Tibial nerve (tissue), 4 donors: ENCODE measurements at regions not wholly inside any gene's neighbourhood (a gene's known extent, or its start where the extent isn't known, plus 50 kb on each side); places are given as distances from the start of the nearest gene placed in this dataset.
"Not testable (repeated sequence)": the region's sequence is repeated elsewhere in the genome, so short reads cannot be mapped to it uniquely, and the experiment has no call there.

Experiments used
- DNase-seq, 2 donors: peaks; one replicate each; pipeline ENCODE4 v3.0.0-alpha.2; 2019; ENCODE audit warnings: low spot score in 2 of 2
- H3K27ac ChIP-seq, 4 donors: fragments of 200-600 bp; sonication (generic) in 3 of 4; one replicate each; pipeline ENCODE4 v1.5.1; 2017 to 2019; ENCODE audit warnings: mild to moderate bottlenecking in 1 of 4
- H3K27me3 ChIP-seq, 2 donors: fragments of 200-600 bp; sonication (generic) in 1 of 2; one replicate each; pipeline versions ENCODE4 v1.5.1 to v1.6.0; 2017 to 2019
- H3K36me3 ChIP-seq, 3 donors: fragments of 200-600 bp; sonication (generic); one replicate each; pipeline ENCODE4 v1.5.1; 2018 to 2019
- H3K4me1 ChIP-seq, 4 donors: fragments of 200-600 bp; sonication (generic) in 3 of 4; one replicate each; pipeline ENCODE4 v1.5.1; 2017 to 2019
- H3K4me3 ChIP-seq, 4 donors: fragments of 200-600 bp; sonication (generic) in 3 of 4; one replicate each; pipeline ENCODE4 v1.5.1; 2017 to 2019; ENCODE audit warnings: mild to moderate bottlenecking in 1 of 4, moderate library complexity in 1 of 4
- H3K9me3 ChIP-seq, 4 donors: fragments of 200-600 bp; sonication (generic) in 3 of 4; one replicate each; pipeline ENCODE4 v1.5.1; 2017 to 2019
- EP300 ChIP-seq, 2 donors: sonication (generic); formaldehyde crosslinking; IDR thresholded peaks; one replicate each; pipeline ENCODE4 v1.6.1; 2017; ENCODE audit warnings: antibody characterized with exemption in 2 of 2, mild to moderate bottlenecking in 1 of 2
- POLR2A ChIP-seq, 2 donors: fragments of 450-650 bp; IDR thresholded peaks; one replicate each; pipeline ENCODE4 v1.6.1; 2017; ENCODE audit warnings: antibody characterized with exemption in 2 of 2, mild to moderate bottlenecking in 2 of 2, moderate library complexity in 2 of 2
- WGBS, 2 donors: methylation state at CpG; one replicate each; pipeline ENCODE4 v1.1.5; 2018; 5-methylcytosine and 5-hydroxymethylcytosine counted together
- TF ChIP-seq, protein P1 (sequence below), 5 experiments: fragments of 200-600 bp in 3 of 5; fragments of 450-650 bp in 2 of 5; sonication (generic) in 3 of 5; IDR thresholded peaks; one replicate each; pipeline ENCODE4 v1.5.1; 2016 to 2019; ENCODE audit warnings: antibody characterized with exemption in 5 of 5, mild to moderate bottlenecking in 3 of 5, moderate library complexity in 2 of 5

GRCh38 chr5:127216143-127216542, 74.5 kb upstream of the MEGF10 start:
- DNase-seq, result no peak

GRCh38 chr5:127216898-127217675, 73.5 kb upstream of the MEGF10 start:
- no peaks in the 10 kb centered on the region for H3K36me3 ChIP-seq
- DNase-seq, result no peak
- H3K4me3 ChIP-seq, result no peak overlapping the region
- H3K9me3 ChIP-seq, result peaks cover 0 to 12% (median 0%) of the 10 kb centered on the region in 4 donors
- 87 to 92% methylated on average over 3 of the region's 3 CpGs for WGBS, 2 donors
- TF ChIP-seq, protein P1, sequence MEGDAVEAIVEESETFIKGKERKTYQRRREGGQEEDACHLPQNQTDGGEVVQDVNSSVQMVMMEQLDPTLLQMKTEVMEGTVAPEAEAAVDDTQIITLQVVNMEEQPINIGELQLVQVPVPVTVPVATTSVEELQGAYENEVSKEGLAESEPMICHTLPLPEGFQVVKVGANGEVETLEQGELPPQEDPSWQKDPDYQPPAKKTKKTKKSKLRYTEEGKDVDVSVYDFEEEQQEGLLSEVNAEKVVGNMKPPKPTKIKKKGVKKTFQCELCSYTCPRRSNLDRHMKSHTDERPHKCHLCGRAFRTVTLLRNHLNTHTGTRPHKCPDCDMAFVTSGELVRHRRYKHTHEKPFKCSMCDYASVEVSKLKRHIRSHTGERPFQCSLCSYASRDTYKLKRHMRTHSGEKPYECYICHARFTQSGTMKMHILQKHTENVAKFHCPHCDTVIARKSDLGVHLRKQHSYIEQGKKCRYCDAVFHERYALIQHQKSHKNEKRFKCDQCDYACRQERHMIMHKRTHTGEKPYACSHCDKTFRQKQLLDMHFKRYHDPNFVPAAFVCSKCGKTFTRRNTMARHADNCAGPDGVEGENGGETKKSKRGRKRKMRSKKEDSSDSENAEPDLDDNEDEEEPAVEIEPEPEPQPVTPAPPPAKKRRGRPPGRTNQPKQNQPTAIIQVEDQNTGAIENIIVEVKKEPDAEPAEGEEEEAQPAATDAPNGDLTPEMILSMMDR (IDR thresholded peaks at IDR 0.05), result no peak
- TF ChIP-seq POLR2A (IDR thresholded peaks at IDR 0.05) (no peak), EP300 (IDR thresholded peaks at IDR 0.05) (no peak)
- no peak overlapping the region for H3K27ac ChIP-seq
- H3K27me3 ChIP-seq, result no peaks in the 10 kb centered on the region
- no peaks in the 10 kb centered on the region for H3K4me1 ChIP-seq

More at GRCh38 chr5:127216143-127216542, 74.5 kb upstream of the MEGF10 start:
- WGBS, 2 donors, result 81 to 85% methylated on average over 2 of the region's 2 CpGs
- no peaks in the 10 kb centered on the region for H3K36me3 ChIP-seq
- H3K27me3 ChIP-seq, result no peaks in the 10 kb centered on the region
- H3K27ac ChIP-seq, result no peak overlapping the region
- peaks cover 0 to 12% (median 0%) of the 10 kb centered on the region in 4 donors for H3K9me3 ChIP-seq
- no peaks in the 10 kb centered on the region for H3K4me1 ChIP-seq
- no peak overlapping the region for H3K4me3 ChIP-seq
- TF ChIP-seq, protein P1 (IDR thresholded peaks at IDR 0.05), result no peak
- no peak for TF ChIP-seq POLR2A (IDR thresholded peaks at IDR 0.05)
- TF ChIP-seq EP300 (IDR thresholded peaks at IDR 0.05), result no peak

GRCh38 chr5:127221936-127222335, 68.7 kb upstream of the MEGF10 start:
- whole genome bisulfite sequencing, 2 donors, result 66 to 76% methylated on average over 1 of the region's 1 CpG
- not testable (repeated sequence) for H3K36me3 ChIP-seq, H3K9me3 ChIP-seq, H3K4me3 ChIP-seq, H3K27ac ChIP-seq, DNase-seq, H3K4me1 ChIP-seq, H3K27me3 ChIP-seq

DNA sequence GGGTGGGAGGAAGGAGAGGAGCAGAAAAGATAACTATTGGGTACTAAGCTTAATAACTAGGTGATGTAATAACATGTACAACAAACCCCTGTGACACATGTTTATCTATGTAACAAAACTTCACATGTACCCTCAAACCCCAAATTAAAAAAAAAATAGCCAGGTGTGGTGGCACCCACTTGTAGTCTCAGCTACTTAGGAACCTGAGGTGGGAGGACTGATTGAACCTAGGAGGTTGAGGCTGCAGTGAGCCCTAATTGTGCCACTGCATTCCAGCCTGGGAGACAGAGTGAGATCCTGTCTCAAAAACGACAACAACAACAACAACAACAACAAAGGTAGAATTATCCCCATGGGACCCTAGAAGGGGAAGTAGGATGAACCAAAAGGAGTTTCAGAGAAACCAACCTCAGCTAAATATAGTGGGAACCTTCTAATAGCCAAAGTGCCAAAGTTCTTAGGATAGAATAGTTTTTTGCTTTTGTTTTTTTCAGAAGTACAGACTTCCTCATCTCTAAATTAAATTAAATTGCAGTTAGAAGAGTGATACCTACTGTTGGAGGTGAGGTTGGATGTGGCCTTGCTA, 67.9 kb upstream of the MEGF10 start:
- not testable (repeated sequence) for H3K4me1 ChIP-seq, DNase-seq, H3K9me3 ChIP-seq, H3K27ac ChIP-seq, H3K27me3 ChIP-seq, H3K4me3 ChIP-seq, H3K36me3 ChIP-seq
- 48 to 73% methylated on average over 1 of the region's 1 CpG for WGBS, 2 donors

- no peak for DNase-seq
- WGBS, 2 donors, result 52 to 54% methylated on average over 6 of the region's 6 CpGs
- Histone ChIP-seq H3K27ac (no peak overlapping the region), H3K9me3 (no peaks in the 10 kb centered on the region), H3K36me3 (no peaks in the 10 kb centered on the region), H3K4me3 (no peak overlapping the region), H3K4me1 (peaks cover 0 to 1% (median 0%) of the 10 kb centered on the region in 4 donors), H3K27me3 (no peaks in the 10 kb centered on the region)
- TF ChIP-seq POLR2A (IDR thresholded peaks at IDR 0.05) (no peak), EP300 (IDR thresholded peaks at IDR 0.05) (no peak)
- TF ChIP-seq, protein P1 (IDR thresholded peaks at IDR 0.05), result no peak
Measured at GRCh38 chr5:127223256-127223974, 67.2 kb upstream of the MEGF10 start.

DNA sequence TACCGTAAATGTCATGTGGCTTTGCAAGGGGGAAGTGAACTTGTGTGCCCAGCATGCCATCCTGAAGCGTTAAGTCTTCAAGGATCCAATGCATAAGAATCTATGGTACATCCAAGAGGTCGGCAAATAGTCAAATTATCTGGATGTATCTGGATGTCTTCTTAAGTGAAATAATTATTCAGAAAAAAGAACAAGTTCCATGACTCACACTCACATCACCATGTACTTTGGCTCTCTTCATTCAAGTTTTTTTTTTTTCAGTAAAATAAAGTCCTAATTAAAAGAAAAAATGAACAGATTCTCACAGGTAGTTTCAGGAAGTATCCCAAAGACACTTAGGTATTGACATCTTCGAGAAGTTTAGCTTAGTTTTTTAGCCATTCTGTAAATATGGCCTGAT, 62.7 kb upstream of the MEGF10 start:
- no peak overlapping the region for H3K4me3 ChIP-seq
- no peaks in the 10 kb centered on the region for H3K27me3 ChIP-seq
- H3K4me1 ChIP-seq, result peaks cover 0 to 8% (median 1%) of the 10 kb centered on the region in 4 donors
- no peak for DNase-seq
- WGBS, 2 donors, result 95 to 99% methylated on average over 4 of the region's 4 CpGs
- no peak overlapping the region for H3K27ac ChIP-seq
- no peaks in the 10 kb centered on the region for H3K9me3 ChIP-seq
- TF ChIP-seq, protein P1 (IDR thresholded peaks at IDR 0.05), result no peak
- TF ChIP-seq EP300 (IDR thresholded peaks at IDR 0.05) (no peak), POLR2A (IDR thresholded peaks at IDR 0.05) (no peak)
- no peaks in the 10 kb centered on the region for H3K36me3 ChIP-seq
